K562 (cell line): ENCODE measurements at regions not wholly inside any gene's neighbourhood (a gene's known extent, or its start where the extent isn't known, plus 50 kb on each side); places are given as distances from the start of the nearest gene placed in this dataset.

Source experiments
- ATAC-seq: fragments of 200-7000 bp; cut with Tn5 transposase; 3 replicates; pipeline ENCODE4 v1.9.1; 2020; ENCODE audit warnings: moderate library complexity
- BruUV-seq: library from RNA; stranded (reverse); fragments of 400-500 nt; replicated peaks from 2 replicates; lab custom pipeline; 2021; lab: Mats Ljungman, UMichigan
- CTCF ChIA-PET: fragments of 300-600 bp; formaldehyde crosslinking; extraction: SDS; loops from one replicate; lab custom pipeline; 2021; ENCODE audit warnings: low intra/inter-chr PET ratio; lab: Yijun Ruan, JAX
- POLR2A ChIA-PET: fragments of 300-600, 350-650 bp; sonication (Branson Sonifier 250); formaldehyde crosslinking; extraction: SDS; loops from one replicate; lab custom pipeline; 2021; ENCODE audit warnings: antibody characterized with exemption, inconsistent platforms; lab: Yijun Ruan, JAX
- DNase-seq, 4 experiments: peaks; one replicate each; pipeline versions ENCODE4 v3.0.0 to v3.0.0-alpha.2; 2011 to 2018; ENCODE audit warnings: low spot score in 3 of 4, mixed read lengths in 3 of 4; ENCODE audit errors: extremely low read depth in 1 of 4
- FAIRE-seq: peaks from 2 replicates; lab custom pipeline; 2011; peaks lifted over from hg19 to GRCh38; lab: Jason Lieb, UNC
- H2AFZ ChIP-seq: 2 replicates; pipeline ENCODE4 v1.6.0; 2011; ENCODE audit warnings: low read depth, low read length, control low read depth, inconsistent platforms
- H3K27ac ChIP-seq: fragments of 200-600 bp; 3 replicates; pipeline ENCODE4 v1.8.0; 2011; ENCODE audit warnings: low read depth, mild to moderate bottlenecking, control low read depth, inconsistent platforms, low read length, moderate library complexity, mixed read lengths; ENCODE audit errors: extremely low read depth
- H3K27me3 ChIP-seq, 2 experiments: fragments of 300-600 bp in 1 of 2; 2 replicates in 1 of 2; 3 replicates in 1 of 2; pipeline versions ENCODE4 v1.6.0 to v1.8.0; 2011; ENCODE audit warnings: inconsistent platforms in 2 of 2, low read length in 2 of 2, mild to moderate bottlenecking in 1 of 2, mixed read lengths in 1 of 2, moderate library complexity in 1 of 2; ENCODE audit not compliant: control insufficient read depth in 2 of 2, insufficient read depth in 2 of 2
- H3K36me3 ChIP-seq: fragments of 300-600 bp; 3 replicates; pipeline ENCODE4 v1.8.0; 2011; ENCODE audit warnings: mild to moderate bottlenecking, low read length, inconsistent platforms; ENCODE audit not compliant: control insufficient read depth, insufficient read depth
- H3K4me1 ChIP-seq, 2 experiments: fragments of 200-600 bp in 1 of 2; replicated peaks in 1 of 2; 2 replicates in 1 of 2; 3 replicates in 1 of 2; pipeline versions ENCODE4 v1.5.1 to v1.8.0; 2011; ENCODE audit warnings: inconsistent platforms in 2 of 2, low read length in 2 of 2, mild to moderate bottlenecking in 1 of 2, mixed read lengths in 1 of 2, moderate library complexity in 1 of 2; ENCODE audit not compliant: control insufficient read depth in 2 of 2, insufficient read depth in 2 of 2
- H3K4me2 ChIP-seq: 2 replicates; pipeline ENCODE4 v1.6.1; 2011; ENCODE audit warnings: low read length, control low read depth, inconsistent platforms, mixed read lengths; ENCODE audit not compliant: insufficient read depth
- H3K4me3 ChIP-seq: fragments of 200-600 bp; sonication (generic), shearing (Covaris generic); 2 replicates; pipeline ENCODE4 v1.5.1; 2016; ENCODE audit warnings: control low read depth, inconsistent platforms
- H3K79me2 ChIP-seq: fragments of 200-600 bp; 3 replicates; pipeline ENCODE4 v1.8.0; 2011; ENCODE audit warnings: low read length, inconsistent platforms; ENCODE audit not compliant: control insufficient read depth, insufficient read depth
- H3K9ac ChIP-seq, 2 experiments: 2 replicates each; pipeline versions ENCODE4 v1.6.0 to v1.6.1; 2011; ENCODE audit warnings: low read depth in 2 of 2, low read length in 2 of 2, control low read depth in 1 of 2, inconsistent platforms in 1 of 2, mild to moderate bottlenecking in 1 of 2, mixed read lengths in 1 of 2; ENCODE audit not compliant: insufficient read depth in 1 of 2
- H3K9me1 ChIP-seq: one replicate; pipeline ENCODE4 v1.6.0; 2011; ENCODE audit warnings: inconsistent platforms, mild to moderate bottlenecking, low read length, moderate library complexity; ENCODE audit not compliant: control insufficient read depth, insufficient read depth
- H3K9me3 ChIP-seq: replicated peaks from 2 replicates; pipeline ENCODE4 v1.5.1; 2011; ENCODE audit warnings: low read depth, low read length, inconsistent platforms; ENCODE audit not compliant: control insufficient read depth, insufficient read depth
- H4K20me1 ChIP-seq: replicated peaks from 2 replicates; pipeline ENCODE4 v1.6.1; 2011; ENCODE audit warnings: low read length, inconsistent platforms, mixed read lengths; ENCODE audit not compliant: control insufficient read depth, insufficient read depth
- BRF1 ChIP-seq: IDR thresholded peaks from 3 replicates; pipeline ENCODE4 v1.6.1; 2011; ENCODE audit warnings: borderline replicate concordance, mild to moderate bottlenecking; ENCODE audit not compliant: insufficient read length; ENCODE audit errors: extremely low read depth
- CUX1 ChIP-seq: fragments of 200-800 bp; sonication (Bioruptor generic); IDR thresholded peaks from 2 replicates; pipeline ENCODE4 v1.6.1; 2016; ENCODE audit warnings: missing genetic modification characterization, missing compliant biosample characterization
- FOXJ3 ChIP-seq: sonication (generic); formaldehyde crosslinking; IDR thresholded peaks from 2 replicates; pipeline ENCODE4 v1.4.0; 2020; ENCODE audit warnings: mild to moderate bottlenecking, missing genetic modification reagents
- NFATC3 ChIP-seq: fragments of 450-650 bp; IDR thresholded peaks from 2 replicates; pipeline ENCODE4 v1.6.1; 2017; ENCODE audit warnings: mild to moderate bottlenecking
- REST ChIP-seq, 2 experiments: fragments of 450-650 bp; formaldehyde crosslinking in 1 of 2; IDR thresholded peaks; 2 replicates each; pipeline versions ENCODE4 v1.4.0 to v1.6.1; 2014 to 2020; ENCODE audit warnings: mild to moderate bottlenecking in 2 of 2, borderline replicate concordance in 1 of 2, low read depth in 1 of 2
- SNRNP70 ChIP-seq: fragments of 200-400 bp; formaldehyde crosslinking; optimal IDR thresholded peaks from 2 replicates; pipeline ENCODE3; 2017; ENCODE audit warnings: low read depth, low read length
- SPI1 ChIP-seq: IDR thresholded peaks from 2 replicates; pipeline ENCODE4 v1.6.1; 2011; ENCODE audit warnings: low read depth, low read length, control low read depth, borderline replicate concordance
- ZNF212 ChIP-seq: fragments of 450-650 bp; formaldehyde crosslinking; IDR thresholded peaks from 2 replicates; pipeline ENCODE4 v1.4.0; 2020; ENCODE audit warnings: mild to moderate bottlenecking
- ZNF263 ChIP-seq: sonication (generic); formaldehyde crosslinking; IDR thresholded peaks from 2 replicates; pipeline ENCODE4 v1.8.0; 2022; ENCODE audit warnings: mild to moderate bottlenecking, missing genetic modification reagents, borderline replicate concordance
- WGBS: fragments of 100-300 bp; shearing (Covaris generic); methylation state at CpG from one replicate; pipeline ENCODE4 v1.1.6; 2016; ENCODE audit warnings: low coverage, mixed read lengths; ENCODE audit not compliant: insufficient coverage; ENCODE audit errors: missing lambda C conversion rate; 5-methylcytosine and 5-hydroxymethylcytosine counted together
- in situ Hi-C: fragments of 300-500 bp; cut with MboI; formaldehyde crosslinking; loops from 4 replicates; pipeline ENCODE4 v1.15.0; 2018; ENCODE audit warnings: inconsistent platforms, mixed read lengths
- intact Hi-C: fragments of 100-400 bp; cut with micrococcal nuclease; formaldehyde crosslinking; loops from 2 replicates; pipeline ENCODE4 v1.14.2; 2022

- Histone ChIP-seq H3K27me3 (no peaks in the 10 kb centered on the region), H3K79me2 (no peaks in the 10 kb centered on the region), H3K4me3 (no peak overlapping the region), H4K20me1 (no peaks in the 10 kb centered on the region), H3K4me1 (peaks cover 10 to 11% of the 10 kb centered on the region in 2 experiments), H3K4me2 (no peak overlapping the region), H3K9me1 (no peaks in the 10 kb centered on the region), H3K9ac (no peak overlapping the region), H3K9me3 (no peaks in the 10 kb centered on the region), H3K27ac (no peak overlapping the region), H2AFZ (0 out of 2 replicates have a peak overlapping the region, but pooled peaks have one; percentile 16), H3K36me3 (no peaks in the 10 kb centered on the region)
- FAIRE-seq (no peak), DNase-seq (no peak), ATAC-seq (peak; percentile 56)
- POLR2A ChIA-PET, result no interaction called here
- 30% methylated on average over 5 of the region's 5 CpGs for WGBS
- no TSS peak for BruUV-seq
- intact Hi-C loops, result no loop called here
- in situ Hi-C loops, result no loop called here
- CTCF ChIA-PET, result no interaction called here
- TF ChIP-seq ZNF212 (CRISPR knock-in tag) (no peak), SPI1 (peak; percentile 89; the same call in 1 of the 2 replicates), FOXJ3 (CRISPR knock-in tag) (no peak), BRF1 (no peak), SNRNP70 (no peak), NFATC3 (no peak), REST (IDR thresholded peaks at IDR 0.05; ENCODE audit: borderline replicate concordance) (no peak), REST (CRISPR knock-in tag; IDR thresholded peaks at IDR 0.05; ENCODE audit: low read depth) (no peak), ZNF263 (CRISPR knock-in tag) (peak; percentile 91), CUX1 (CRISPR knock-in tag) (no peak)
These were observed 317.2 kb upstream of the PROK2 start for GRCh38 chr3:72102112-72102616.
